ENCODE measurements at regions not wholly inside any gene's neighbourhood (a gene's known extent, or its start where the extent isn't known, plus 50 kb on each side); places are given as distances from the start of the nearest gene placed in this dataset.
"Not testable (repeated sequence)": the region's sequence is repeated elsewhere in the genome, so short reads cannot be mapped to it uniquely, and the experiment has no call there.

- no peaks in the 10 kb centered on the region for H3K4me1 ChIP-seq
- no peaks in the 10 kb centered on the region for H3K36me3 ChIP-seq
- H3K4me3 ChIP-seq: no peak overlapping the region
- no peaks in the 10 kb centered on the region for H3K9me3 ChIP-seq
- no peak for TF ChIP-seq POLR2AphosphoS5 (IDR thresholded peaks at IDR 0.05)
- no peak for TF ChIP-seq CTCF (IDR thresholded peaks at IDR 0.05)
- TF ChIP-seq EP300 (IDR thresholded peaks at IDR 0.05): no peak
- TF ChIP-seq POLR2A (IDR thresholded peaks at IDR 0.05): no peak
- no peak for ATAC-seq
- peaks cover 30% of the 10 kb centered on the region for H3K27me3 ChIP-seq
- H3K27ac ChIP-seq: no peak overlapping the region
- 96 to 100% methylated on average over 2 to 9 of the region's 10 CpGs for WGBS, 2 donors (ENCODE audit: low coverage in 1 of 2)
These were observed 167.9 kb downstream of the INHBB start for GRCh38 chr2:120513776-120514357.

- TF ChIP-seq EP300 (IDR thresholded peaks at IDR 0.05): no peak
- Histone ChIP-seq H3K36me3 (no peaks in the 10 kb centered on the region), H3K9me3 (no peaks in the 10 kb centered on the region), H3K4me3 (no peak overlapping the region), H3K4me1 (no peaks in the 10 kb centered on the region), H3K27ac (no peak overlapping the region), H3K27me3 (peaks cover 37% of the 10 kb centered on the region)
- ATAC-seq: no peak
- WGBS, 2 donors (ENCODE audit: low coverage in 1 of 2): 84 to 93% methylated on average over 3 to 4 of the region's 8 CpGs
These were observed 168.6 kb downstream of the INHBB start for GRCh38 chr2:120514521-120514920.

GRCh38 chr2:120515066-120515758 is 169.3 kb downstream of the INHBB start:
- not testable (repeated sequence) for H3K27ac ChIP-seq, H3K4me1 ChIP-seq, ATAC-seq, H3K4me3 ChIP-seq, H3K36me3 ChIP-seq, H3K9me3 ChIP-seq
- H3K27me3 ChIP-seq: peaks cover 35% of the 10 kb centered on the region
- WGBS, 2 donors (ENCODE audit: low coverage in 1 of 2): 100% methylated on average over 1 of the region's 1 CpG

DNA sequence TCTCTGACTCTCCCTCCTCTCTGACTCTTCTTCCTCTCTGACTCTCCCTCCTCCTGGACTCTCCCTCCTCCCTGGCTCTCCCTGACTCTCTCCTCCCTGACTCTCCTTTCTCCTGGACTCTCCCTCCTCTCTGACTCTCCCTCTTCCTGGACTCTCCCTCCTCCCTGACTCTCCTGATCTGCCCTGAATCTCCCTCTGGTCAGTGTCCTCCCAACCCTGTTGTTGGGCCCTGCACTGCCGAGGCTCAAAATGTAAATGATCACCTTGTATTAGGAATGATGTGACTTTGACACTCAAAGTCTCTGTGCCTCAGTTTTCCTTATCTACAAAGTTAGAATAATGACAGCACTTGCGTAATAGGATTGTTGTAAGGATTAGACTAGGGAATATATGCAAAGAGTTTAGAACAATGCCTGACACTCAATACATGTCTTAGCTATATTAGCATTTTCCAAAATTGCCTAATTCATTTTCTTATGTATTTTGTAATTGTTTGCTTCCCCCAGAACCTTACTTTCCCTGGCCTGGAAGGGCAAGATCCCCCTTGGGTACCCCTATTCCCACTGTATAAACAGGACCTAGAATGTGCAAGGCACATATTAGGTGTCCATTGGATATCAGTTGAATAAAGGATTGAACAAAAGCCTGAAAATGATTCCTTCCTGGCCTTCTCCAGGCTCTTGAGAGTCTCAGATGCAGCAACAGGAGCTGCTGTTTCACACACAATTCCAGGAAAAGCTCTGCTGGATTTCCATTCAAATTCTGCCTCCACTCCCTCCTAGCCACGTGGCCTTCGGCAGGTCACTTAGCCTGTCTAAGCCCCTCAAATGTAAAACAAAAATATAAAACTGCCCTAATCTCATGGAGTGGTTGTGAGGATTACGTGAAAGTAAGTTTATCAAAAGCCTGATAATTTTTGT is 170.1 kb downstream of the INHBB start:
- 76 to 87% methylated on average over 4 of the region's 5 CpGs for WGBS, 2 donors (ENCODE audit: low coverage in 1 of 2)
- Histone ChIP-seq H3K27ac (no peak overlapping the region), H3K27me3 (peaks cover 36% of the 10 kb centered on the region), H3K4me1 (no peaks in the 10 kb centered on the region), H3K36me3 (no peaks in the 10 kb centered on the region), H3K9me3 (no peaks in the 10 kb centered on the region), H3K4me3 (no peak overlapping the region)
- TF ChIP-seq POLR2AphosphoS5 (IDR thresholded peaks at IDR 0.05): no peak
- no peak for TF ChIP-seq CTCF (IDR thresholded peaks at IDR 0.05)
- TF ChIP-seq EP300 (IDR thresholded peaks at IDR 0.05): no peak
- TF ChIP-seq POLR2A (IDR thresholded peaks at IDR 0.05): no peak
- ATAC-seq: no peak

GRCh38 chr2:120516679-120517314 is 170.9 kb downstream of the INHBB start:
- peaks cover 41% of the 10 kb centered on the region for H3K27me3 ChIP-seq
- ATAC-seq: no peak
- no peak overlapping the region for H3K4me3 ChIP-seq
- H3K4me1 ChIP-seq: no peaks in the 10 kb centered on the region
- TF ChIP-seq EP300 (IDR thresholded peaks at IDR 0.05) (no peak), POLR2AphosphoS5 (IDR thresholded peaks at IDR 0.05) (no peak), CTCF (IDR thresholded peaks at IDR 0.05) (no peak), POLR2A (IDR thresholded peaks at IDR 0.05) (no peak)
- no peaks in the 10 kb centered on the region for H3K9me3 ChIP-seq
- no peaks in the 10 kb centered on the region for H3K36me3 ChIP-seq
- 45 to 71% methylated on average over 1 to 6 of the region's 6 CpGs for WGBS, 2 donors (ENCODE audit: low coverage in 1 of 2)
- no peak overlapping the region for H3K27ac ChIP-seq

All from gastroesophageal sphincter (tissue), 4 donors.